ENCODE measurements at regions not wholly inside any gene's neighbourhood (a gene's known extent, or its start where the extent isn't known, plus 50 kb on each side); places are given as distances from the start of the nearest gene placed in this dataset.

GRCh38 chr11:92500453-92500852, 275.8 kb downstream of the FAT3 start:
- TF ChIP-seq EP300 (IDR thresholded peaks at IDR 0.05) (no peak), CTCF (IDR thresholded peaks at IDR 0.05) (no peak), POLR2A (IDR thresholded peaks at IDR 0.05) (no peak), POLR2AphosphoS5 (IDR thresholded peaks at IDR 0.05) (no peak)
- no peaks in the 10 kb centered on the region for H3K27me3 ChIP-seq
- DNase-seq, result no peak

GRCh38 chr11:92501066-92501739, 276.6 kb downstream of the FAT3 start:
- H3K27me3 ChIP-seq, result no peaks in the 10 kb centered on the region
- intact Hi-C loops (cut with DNase I; ENCODE audit: low total_unique reads), result no loop called here
- no peak overlapping the region for H3K4me3 ChIP-seq
- no peaks in the 10 kb centered on the region for H3K36me3 ChIP-seq
- H3K9me3 ChIP-seq, result no peaks in the 10 kb centered on the region
- peaks cover 0 to 6% (median 3%) of the 10 kb centered on the region in 4 donors for H3K4me1 ChIP-seq
- no peak for DNase-seq
- H3K27ac ChIP-seq, result no peak overlapping the region
- TF ChIP-seq EP300 (IDR thresholded peaks at IDR 0.05) (no peak), POLR2A (IDR thresholded peaks at IDR 0.05) (no peak), POLR2AphosphoS5 (IDR thresholded peaks at IDR 0.05) (no peak), CTCF (IDR thresholded peaks at IDR 0.05) (no peak)
- WGBS, 5 donors, result 93 to 96% (median 95%) methylated on average over 5 of the region's 5 CpGs

More at GRCh38 chr11:92500453-92500852, 275.8 kb downstream of the FAT3 start:
- Histone ChIP-seq H3K9me3 (no peaks in the 10 kb centered on the region), H3K36me3 (no peaks in the 10 kb centered on the region), H3K4me1 (peaks cover 0 to 6% (median 3%) of the 10 kb centered on the region in 4 donors), H3K4me3 (no peak overlapping the region), H3K27ac (no peak overlapping the region)
- intact Hi-C loops (cut with DNase I; ENCODE audit: low total_unique reads), result no loop called here
- WGBS, 5 donors, result 78 to 93% (median 88%) methylated on average over 2 of the region's 2 CpGs

GRCh38 chr11:92504004-92504403, 279.4 kb downstream of the FAT3 start:
- H3K4me3 ChIP-seq, result no peak overlapping the region
- no peaks in the 10 kb centered on the region for H3K27me3 ChIP-seq
- no peak overlapping the region for H3K27ac ChIP-seq
- H3K9me3 ChIP-seq, result no peaks in the 10 kb centered on the region
- no peak for TF ChIP-seq EP300 (IDR thresholded peaks at IDR 0.05)
- no peak for TF ChIP-seq POLR2AphosphoS5 (IDR thresholded peaks at IDR 0.05)
- TF ChIP-seq CTCF (IDR thresholded peaks at IDR 0.05), result no peak
- no peak for TF ChIP-seq POLR2A (IDR thresholded peaks at IDR 0.05)
- peaks cover 0 to 6% (median 3%) of the 10 kb centered on the region in 4 donors for H3K4me1 ChIP-seq
- intact Hi-C loops (cut with DNase I; ENCODE audit: low total_unique reads), result no loop called here
- DNase-seq, result no peak
- no peaks in the 10 kb centered on the region for H3K36me3 ChIP-seq

GRCh38 chr11:92504534-92504933, 279.9 kb downstream of the FAT3 start:
- intact Hi-C loops (cut with DNase I; ENCODE audit: low total_unique reads), result no loop called here
- TF ChIP-seq CTCF (IDR thresholded peaks at IDR 0.05), result no peak
- TF ChIP-seq POLR2AphosphoS5 (IDR thresholded peaks at IDR 0.05), result no peak
- TF ChIP-seq POLR2A (IDR thresholded peaks at IDR 0.05), result no peak
- TF ChIP-seq EP300 (IDR thresholded peaks at IDR 0.05), result no peak
- 23 to 57% (median 42%) methylated on average over 2 of the region's 2 CpGs for WGBS, 5 donors

More at GRCh38 chr11:92504534-92504933, 279.9 kb downstream of the FAT3 start:
- peak; percentile 9 to 26 for DNase-seq
- no peak overlapping the region for H3K4me3 ChIP-seq
- no peaks in the 10 kb centered on the region for H3K36me3 ChIP-seq
- H3K9me3 ChIP-seq, result no peaks in the 10 kb centered on the region
- H3K27me3 ChIP-seq, result no peaks in the 10 kb centered on the region
- no peak overlapping the region for H3K27ac ChIP-seq
- H3K4me1 ChIP-seq, result peaks cover 0 to 6% (median 3%) of the 10 kb centered on the region in 4 donors

All from stomach (tissue), 8 donors.